ENCODE measurements at regions not wholly inside any gene's neighbourhood (a gene's known extent, or its start where the extent isn't known, plus 50 kb on each side); places are given as distances from the start of the nearest gene placed in this dataset.
"Not testable (repeated sequence)": the region's sequence is repeated elsewhere in the genome, so short reads cannot be mapped to it uniquely, and the experiment has no call there.

DNA sequence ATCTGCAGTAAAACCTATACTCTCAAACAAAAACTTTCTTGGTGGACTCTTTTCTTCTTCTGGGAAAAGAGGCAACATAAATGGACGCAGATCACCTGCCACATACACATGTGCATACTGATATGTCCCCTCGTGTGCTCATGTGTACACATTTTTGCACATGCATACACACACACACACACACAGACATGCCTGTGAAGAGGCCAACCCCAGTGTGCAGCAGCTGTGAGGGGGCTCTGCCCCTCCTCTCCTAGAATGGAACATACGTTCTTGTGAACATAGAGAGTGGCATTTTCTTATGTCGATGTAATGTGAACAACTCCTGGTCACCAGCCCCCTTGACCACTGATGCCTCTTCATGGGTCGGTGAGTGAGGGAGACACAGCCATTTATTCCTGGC lies 188.9 kb upstream of the PLGLB2 start:
- not testable (repeated sequence) for DNase-seq

GRCh38 chr2:87559735-87560134 lies 188.2 kb upstream of the PLGLB2 start:
- DNase-seq: not testable (repeated sequence)

DNA sequence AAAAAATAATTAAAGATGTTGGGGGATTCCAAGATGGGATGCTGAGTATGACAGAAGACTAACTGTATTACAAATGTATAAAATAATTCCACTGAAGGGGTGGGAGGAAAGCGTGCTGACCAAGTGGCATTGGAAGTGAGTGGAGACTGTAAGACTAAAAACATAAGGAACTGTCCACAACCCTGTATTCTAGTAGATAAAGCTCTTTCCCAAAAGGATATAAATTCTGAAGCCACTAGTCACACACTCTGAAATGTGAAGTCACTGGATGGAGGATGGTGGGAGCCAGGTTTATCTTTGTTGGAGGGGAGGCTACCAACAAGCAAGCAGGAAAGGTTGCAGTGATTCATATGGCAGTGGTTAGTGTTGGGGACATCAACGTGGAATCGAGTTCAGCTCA lies 182.8 kb upstream of the PLGLB2 start:
- not testable (repeated sequence) for DNase-seq

DNA sequence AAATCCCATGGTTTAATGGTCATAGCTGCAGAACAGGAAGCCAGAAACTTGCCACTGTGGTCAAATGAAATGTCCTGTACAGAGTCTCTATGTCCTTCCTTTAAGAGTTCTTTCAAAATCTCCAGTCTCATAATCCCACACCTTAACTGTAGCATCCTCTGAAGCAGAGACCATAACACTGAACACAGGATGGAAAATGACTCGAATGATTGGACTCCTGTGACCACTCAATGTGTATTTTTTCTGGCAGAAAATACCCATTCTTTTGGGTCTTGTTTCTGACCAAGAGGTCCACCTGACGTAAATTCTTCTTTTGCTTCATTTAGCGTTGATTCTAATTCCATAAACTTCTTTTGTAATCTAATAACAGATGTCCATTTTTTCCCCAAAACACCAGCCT lies 181.4 kb upstream of the PLGLB2 start:
- not testable (repeated sequence) for DNase-seq

- not testable (repeated sequence) for DNase-seq
These were observed 180.8 kb upstream of the PLGLB2 start for GRCh38 chr2:87567093-87567492.

DNA sequence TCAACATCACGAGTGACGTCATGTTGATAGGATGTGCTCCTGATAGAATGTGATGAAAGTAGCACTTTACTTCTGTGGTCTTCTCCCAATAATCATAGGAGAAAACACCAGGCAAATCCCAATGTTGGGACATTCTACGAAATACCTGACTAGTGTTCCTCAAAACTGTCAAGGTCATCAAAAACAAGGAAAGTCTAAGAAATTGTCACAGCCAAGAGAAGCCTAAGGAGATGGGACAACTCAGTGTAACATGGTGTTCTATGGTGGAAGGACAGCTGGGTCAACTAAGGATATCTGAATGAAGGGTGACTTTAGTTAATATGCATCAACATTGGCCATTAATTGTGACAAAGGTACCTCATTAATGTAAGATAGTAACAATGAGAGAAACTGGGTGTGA lies 180.0 kb upstream of the PLGLB2 start:
- DNase-seq: not testable (repeated sequence)

- not testable (repeated sequence) for DNase-seq
These were observed 179.2 kb upstream of the PLGLB2 start for GRCh38 chr2:87568554-87569278.

GRCh38 chr2:87569689-87570397 lies 178.0 kb upstream of the PLGLB2 start:
- DNase-seq: not testable (repeated sequence)

DNA sequence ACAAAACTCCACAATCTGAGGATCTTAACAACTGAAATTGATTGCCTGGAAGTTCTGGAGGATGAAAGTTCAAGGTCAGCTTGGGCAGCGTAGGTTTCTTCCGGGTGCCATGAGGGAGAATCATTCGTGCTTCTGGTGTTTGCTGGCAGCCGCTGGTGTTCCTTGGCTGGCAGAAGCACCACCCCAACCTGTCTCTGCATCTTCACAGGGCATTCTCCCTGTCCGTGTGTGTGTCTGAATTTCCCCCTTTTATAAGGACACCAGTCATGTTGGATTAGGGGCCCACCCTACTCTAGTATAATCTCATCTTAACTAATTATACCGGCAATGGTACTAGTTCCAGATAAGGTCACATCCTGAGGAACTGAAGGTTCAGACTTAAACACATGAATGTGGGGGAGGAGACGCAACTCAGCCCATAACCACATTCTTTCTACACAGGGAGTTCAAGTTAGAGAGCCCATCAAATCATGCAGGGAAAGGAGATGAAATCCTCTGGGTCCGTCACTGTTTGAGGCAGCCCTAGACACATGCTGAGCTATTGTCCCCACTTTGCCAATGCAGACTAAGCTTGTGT lies 175.9 kb upstream of the PLGLB2 start:
- DNase-seq: not testable (repeated sequence)

DNA sequence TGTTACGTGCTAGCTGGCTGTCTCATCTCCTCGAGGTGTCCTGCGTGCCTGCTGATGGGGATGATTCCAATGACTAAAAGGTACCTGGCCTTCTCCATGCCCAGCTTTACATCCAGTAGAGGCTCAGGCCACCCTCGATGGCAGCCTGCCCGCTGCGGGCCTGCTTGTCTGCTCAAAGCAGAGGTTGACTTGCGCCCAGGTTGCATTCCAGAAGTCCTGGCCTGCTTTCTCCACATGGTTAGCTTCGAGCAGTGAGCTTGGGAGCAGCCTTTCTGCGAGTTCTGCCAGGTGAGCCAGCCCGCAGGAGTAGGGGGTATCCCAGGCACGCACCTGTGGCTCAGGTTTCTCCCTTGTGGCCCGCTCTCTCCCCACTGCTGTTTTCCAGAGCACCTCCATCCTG lies 175.0 kb upstream of the PLGLB2 start:
- DNase-seq: not testable (repeated sequence)

DNA sequence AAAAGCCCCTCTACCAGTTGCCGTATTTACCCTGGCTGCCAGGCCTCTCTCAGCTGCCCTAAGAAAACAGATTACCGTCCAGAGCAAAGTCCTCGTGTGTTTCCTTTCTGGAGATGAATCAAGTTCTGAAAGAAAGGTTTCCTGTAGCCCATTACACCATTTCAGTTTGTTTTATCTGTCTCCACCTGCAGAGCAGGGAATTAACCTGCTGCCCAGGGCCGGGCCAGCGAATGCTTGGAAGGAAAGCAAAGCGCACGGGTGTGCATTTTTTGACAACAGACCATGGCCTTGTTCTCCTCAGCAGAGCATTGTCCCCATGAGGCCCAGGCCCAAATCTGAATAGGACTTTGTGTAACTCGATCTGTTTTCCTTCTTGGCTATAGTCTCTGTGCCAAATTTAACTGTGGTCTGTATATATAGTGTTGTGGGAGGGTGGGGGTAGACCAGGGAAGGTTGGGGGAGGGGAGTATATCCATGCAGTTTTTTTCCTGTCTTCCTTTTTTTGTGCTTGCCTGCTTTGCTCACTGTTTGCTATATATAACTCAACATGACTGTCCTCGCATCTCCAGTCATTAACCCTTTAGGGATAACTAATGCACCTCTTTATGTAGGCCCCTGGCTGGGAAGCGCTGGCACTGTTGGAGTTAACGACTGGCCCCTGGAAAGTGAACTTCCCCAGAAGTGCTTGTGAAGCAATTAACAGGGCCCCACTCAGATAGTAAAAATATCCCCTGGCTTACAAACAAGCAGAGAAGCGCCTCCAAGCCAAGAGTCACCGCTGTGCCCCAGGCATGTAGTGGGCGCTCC lies 174.3 kb upstream of the PLGLB2 start:
- not testable (repeated sequence) for DNase-seq

- not testable (repeated sequence) for DNase-seq
These were observed 173.4 kb upstream of the PLGLB2 start for GRCh38 chr2:87574193-87575119.

GRCh38 chr2:87575138-87575537 lies 172.7 kb upstream of the PLGLB2 start:
- not testable (repeated sequence) for DNase-seq

DNA sequence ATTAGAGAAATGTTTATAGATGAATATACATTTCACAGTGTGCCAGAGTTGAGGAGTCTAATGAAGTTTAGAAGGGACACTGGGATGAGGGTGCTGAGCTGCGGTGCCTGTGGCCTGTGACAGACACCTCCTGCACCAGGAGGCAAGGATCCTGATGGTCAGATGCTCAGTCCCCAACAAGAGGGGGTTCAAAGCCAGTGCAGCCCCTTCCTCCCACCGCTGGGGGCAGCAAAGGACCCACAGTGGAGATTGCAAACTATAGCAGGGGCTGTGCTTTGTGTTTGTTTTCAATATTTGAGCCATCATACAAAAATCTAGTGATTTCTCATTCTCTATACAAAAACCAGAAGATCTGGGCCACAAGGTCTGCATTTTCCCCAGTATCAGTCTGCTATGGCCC lies 170.5 kb upstream of the PLGLB2 start:
- not testable (repeated sequence) for DNase-seq

DNA sequence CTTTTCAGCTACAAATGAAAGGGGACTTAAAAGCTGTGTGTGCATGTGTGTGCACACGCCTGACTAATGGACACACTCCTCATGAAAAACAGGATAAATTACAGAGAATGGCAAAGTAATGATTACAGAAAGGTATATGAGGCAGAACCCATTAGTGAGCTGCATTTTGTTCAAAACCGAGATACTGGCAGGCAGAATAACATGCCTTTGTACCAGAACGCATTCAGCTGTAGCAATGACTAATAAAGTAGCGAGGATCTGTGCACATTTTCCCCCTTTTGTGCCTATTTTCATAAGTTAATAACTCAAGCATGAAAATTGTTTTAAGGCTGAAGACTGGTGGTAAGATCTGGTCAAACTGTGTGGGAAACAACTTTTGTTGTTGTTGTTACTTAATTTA lies 165.7 kb upstream of the PLGLB2 start:
- DNase-seq: not testable (repeated sequence)

GRCh38 chr2:87582579-87582978 lies 165.3 kb upstream of the PLGLB2 start:
- peak; percentile 15 for DNase-seq

DNA sequence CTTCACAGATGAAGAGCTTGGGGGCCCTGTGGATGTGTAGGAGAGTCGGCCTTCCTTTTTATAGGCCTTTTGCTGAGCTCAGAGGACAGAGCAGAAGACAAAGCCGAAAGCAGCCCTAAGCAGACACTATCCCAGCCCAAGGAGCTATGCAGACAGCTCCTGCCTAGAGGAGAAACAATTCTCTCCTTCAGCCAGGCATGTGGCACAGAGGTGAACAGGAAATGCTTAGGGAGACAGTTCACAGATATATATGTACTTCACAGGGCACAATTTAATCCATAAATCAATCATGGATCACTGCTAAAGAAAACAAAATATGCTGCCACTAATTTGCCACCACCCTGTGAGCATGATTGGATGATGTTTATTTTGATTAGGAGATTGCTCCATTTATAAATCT lies 164.5 kb upstream of the PLGLB2 start:
- not testable (repeated sequence) for DNase-seq

GRCh38 chr2:87583803-87584202 lies 164.1 kb upstream of the PLGLB2 start:
- not testable (repeated sequence) for DNase-seq

DNA sequence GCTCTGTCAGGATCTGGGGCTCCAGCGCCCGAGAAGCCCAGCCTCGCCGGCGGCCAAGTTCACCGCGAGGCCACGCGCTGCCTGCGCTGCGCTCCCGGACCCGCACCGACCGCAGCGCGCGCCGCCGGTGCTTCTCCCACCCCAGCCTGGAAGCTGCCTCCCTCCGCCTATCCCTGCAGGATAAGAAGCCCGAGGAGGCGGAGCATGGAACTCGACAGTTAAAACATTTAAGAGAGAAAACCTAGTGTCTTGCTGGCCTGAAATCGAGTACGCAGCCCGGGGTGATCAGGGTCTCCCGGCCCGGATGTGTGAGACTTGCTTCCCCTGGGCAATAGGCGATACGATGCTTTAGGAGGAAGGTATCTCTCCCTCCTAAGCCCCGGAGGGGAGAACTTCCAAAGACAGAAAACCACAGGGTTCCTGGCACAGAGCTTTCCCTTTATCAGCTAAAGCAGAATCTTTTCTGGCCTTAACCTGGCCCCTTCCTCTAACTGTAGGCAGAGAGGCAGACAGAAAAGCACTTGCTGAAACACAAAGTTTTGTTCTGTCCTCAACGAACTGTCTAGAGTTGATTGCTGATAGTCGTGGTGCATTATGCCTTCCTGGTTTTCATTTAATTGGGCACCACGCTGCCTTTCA lies 163.5 kb upstream of the PLGLB2 start:
- not testable (repeated sequence) for DNase-seq

GRCh38 chr2:87587934-87588333 lies 160.0 kb upstream of the PLGLB2 start:
- DNase-seq: not testable (repeated sequence)

GRCh38 chr2:87592974-87593373 lies 154.9 kb upstream of the PLGLB2 start:
- not testable (repeated sequence) for DNase-seq

Measured in NCI-H226 (cell line).